ENCODE measurements at regions not wholly inside any gene's neighbourhood (a gene's known extent, or its start where the extent isn't known, plus 50 kb on each side); places are given as distances from the start of the nearest gene placed in this dataset.
"Not testable (repeated sequence)": the region's sequence is repeated elsewhere in the genome, so short reads cannot be mapped to it uniquely, and the experiment has no call there.

DNA sequence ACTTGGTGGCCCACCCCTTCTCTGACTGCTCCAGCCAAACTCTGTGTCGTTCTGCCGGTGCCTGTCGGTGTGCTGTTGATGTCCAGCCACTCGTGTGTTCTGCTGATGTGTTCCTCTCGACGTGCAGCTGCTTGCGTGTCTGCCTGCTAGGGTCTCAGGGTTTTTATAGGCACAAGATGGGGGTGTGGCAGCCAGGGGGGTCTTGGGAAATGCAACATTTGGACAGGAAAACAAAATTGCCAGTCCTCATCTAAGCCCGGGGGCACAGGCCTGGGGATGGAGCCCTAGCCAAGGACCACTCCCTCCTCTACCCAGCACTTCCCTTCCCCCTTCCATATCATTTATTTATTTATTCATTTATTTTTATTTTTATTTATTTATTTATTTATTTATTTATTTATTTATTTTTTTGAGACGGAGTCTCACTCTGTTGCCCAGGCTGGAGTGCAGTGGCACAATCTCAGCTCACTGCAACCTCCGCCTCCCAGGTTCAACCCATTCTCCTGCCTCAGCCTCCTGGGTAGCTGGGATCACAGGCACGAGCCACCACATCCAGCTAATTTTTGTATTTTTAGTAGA, 165.8 kb upstream of the COPS8 start:
- not testable (repeated sequence) for TF ChIP-seq ZNF263 (CRISPR knock-in tag; IDR thresholded peaks at IDR 0.05; ENCODE audit: low read depth); GABPB1 (CRISPR knock-in tag; IDR thresholded peaks at IDR 0.05); ESRRA (CRISPR knock-in tag; IDR thresholded peaks at IDR 0.05; ENCODE audit: borderline replicate concordance); KAT7 (CRISPR knock-in tag; IDR thresholded peaks at IDR 0.05; ENCODE audit: borderline replicate concordance)
- TF ChIP-seq, protein P1, sequence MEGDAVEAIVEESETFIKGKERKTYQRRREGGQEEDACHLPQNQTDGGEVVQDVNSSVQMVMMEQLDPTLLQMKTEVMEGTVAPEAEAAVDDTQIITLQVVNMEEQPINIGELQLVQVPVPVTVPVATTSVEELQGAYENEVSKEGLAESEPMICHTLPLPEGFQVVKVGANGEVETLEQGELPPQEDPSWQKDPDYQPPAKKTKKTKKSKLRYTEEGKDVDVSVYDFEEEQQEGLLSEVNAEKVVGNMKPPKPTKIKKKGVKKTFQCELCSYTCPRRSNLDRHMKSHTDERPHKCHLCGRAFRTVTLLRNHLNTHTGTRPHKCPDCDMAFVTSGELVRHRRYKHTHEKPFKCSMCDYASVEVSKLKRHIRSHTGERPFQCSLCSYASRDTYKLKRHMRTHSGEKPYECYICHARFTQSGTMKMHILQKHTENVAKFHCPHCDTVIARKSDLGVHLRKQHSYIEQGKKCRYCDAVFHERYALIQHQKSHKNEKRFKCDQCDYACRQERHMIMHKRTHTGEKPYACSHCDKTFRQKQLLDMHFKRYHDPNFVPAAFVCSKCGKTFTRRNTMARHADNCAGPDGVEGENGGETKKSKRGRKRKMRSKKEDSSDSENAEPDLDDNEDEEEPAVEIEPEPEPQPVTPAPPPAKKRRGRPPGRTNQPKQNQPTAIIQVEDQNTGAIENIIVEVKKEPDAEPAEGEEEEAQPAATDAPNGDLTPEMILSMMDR (IDR thresholded peaks at IDR 0.05), result not testable (repeated sequence)
- TF ChIP-seq, protein P2, sequence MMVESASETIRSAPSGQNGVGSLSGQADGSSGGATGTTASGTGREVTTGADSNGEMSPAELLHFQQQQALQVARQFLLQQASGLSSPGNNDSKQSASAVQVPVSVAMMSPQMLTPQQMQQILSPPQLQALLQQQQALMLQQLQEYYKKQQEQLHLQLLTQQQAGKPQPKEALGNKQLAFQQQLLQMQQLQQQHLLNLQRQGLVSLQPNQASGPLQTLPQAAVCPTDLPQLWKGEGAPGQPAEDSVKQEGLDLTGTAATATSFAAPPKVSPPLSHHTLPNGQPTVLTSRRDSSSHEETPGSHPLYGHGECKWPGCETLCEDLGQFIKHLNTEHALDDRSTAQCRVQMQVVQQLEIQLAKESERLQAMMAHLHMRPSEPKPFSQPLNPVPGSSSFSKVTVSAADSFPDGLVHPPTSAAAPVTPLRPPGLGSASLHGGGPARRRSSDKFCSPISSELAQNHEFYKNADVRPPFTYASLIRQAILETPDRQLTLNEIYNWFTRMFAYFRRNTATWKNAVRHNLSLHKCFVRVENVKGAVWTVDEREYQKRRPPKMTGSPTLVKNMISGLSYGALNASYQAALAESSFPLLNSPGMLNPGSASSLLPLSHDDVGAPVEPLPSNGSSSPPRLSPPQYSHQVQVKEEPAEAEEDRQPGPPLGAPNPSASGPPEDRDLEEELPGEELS (CRISPR knock-in tag; IDR thresholded peaks at IDR 0.05), result not testable (repeated sequence)
- TF ChIP-seq, protein P3, sequence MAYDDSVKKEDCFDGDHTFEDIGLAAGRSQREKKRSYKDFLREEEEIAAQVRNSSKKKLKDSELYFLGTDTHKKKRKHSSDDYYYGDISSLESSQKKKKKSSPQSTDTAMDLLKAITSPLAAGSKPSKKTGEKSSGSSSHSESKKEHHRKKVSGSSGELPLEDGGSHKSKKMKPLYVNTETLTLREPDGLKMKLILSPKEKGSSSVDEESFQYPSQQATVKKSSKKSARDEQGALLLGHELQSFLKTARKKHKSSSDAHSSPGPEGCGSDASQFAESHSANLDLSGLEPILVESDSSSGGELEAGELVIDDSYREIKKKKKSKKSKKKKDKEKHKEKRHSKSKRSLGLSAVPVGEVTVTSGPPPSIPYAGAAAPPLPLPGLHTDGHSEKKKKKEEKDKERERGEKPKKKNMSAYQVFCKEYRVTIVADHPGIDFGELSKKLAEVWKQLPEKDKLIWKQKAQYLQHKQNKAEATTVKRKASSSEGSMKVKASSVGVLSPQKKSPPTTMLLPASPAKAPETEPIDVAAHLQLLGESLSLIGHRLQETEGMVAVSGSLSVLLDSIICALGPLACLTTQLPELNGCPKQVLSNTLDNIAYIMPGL (CRISPR knock-in tag; IDR thresholded peaks at IDR 0.05), result not testable (repeated sequence)
- TF ChIP-seq, protein P4, sequence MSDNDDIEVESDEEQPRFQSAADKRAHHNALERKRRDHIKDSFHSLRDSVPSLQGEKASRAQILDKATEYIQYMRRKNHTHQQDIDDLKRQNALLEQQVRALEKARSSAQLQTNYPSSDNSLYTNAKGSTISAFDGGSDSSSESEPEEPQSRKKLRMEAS (CRISPR knock-in tag; IDR thresholded peaks at IDR 0.05), result not testable (repeated sequence)
- TF ChIP-seq, protein P5, sequence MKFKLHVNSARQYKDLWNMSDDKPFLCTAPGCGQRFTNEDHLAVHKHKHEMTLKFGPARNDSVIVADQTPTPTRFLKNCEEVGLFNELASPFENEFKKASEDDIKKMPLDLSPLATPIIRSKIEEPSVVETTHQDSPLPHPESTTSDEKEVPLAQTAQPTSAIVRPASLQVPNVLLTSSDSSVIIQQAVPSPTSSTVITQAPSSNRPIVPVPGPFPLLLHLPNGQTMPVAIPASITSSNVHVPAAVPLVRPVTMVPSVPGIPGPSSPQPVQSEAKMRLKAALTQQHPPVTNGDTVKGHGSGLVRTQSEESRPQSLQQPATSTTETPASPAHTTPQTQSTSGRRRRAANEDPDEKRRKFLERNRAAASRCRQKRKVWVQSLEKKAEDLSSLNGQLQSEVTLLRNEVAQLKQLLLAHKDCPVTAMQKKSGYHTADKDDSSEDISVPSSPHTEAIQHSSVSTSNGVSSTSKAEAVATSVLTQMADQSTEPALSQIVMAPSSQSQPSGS (CRISPR knock-in tag; IDR thresholded peaks at IDR 0.05; ENCODE audit: borderline replicate concordance, low read depth), result not testable (repeated sequence)
- TF ChIP-seq, protein P6, sequence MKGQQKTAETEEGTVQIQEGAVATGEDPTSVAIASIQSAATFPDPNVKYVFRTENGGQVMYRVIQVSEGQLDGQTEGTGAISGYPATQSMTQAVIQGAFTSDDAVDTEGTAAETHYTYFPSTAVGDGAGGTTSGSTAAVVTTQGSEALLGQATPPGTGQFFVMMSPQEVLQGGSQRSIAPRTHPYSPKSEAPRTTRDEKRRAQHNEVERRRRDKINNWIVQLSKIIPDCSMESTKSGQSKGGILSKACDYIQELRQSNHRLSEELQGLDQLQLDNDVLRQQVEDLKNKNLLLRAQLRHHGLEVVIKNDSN (CRISPR knock-in tag; IDR thresholded peaks at IDR 0.05), result not testable (repeated sequence)
- TF ChIP-seq, protein P7, sequence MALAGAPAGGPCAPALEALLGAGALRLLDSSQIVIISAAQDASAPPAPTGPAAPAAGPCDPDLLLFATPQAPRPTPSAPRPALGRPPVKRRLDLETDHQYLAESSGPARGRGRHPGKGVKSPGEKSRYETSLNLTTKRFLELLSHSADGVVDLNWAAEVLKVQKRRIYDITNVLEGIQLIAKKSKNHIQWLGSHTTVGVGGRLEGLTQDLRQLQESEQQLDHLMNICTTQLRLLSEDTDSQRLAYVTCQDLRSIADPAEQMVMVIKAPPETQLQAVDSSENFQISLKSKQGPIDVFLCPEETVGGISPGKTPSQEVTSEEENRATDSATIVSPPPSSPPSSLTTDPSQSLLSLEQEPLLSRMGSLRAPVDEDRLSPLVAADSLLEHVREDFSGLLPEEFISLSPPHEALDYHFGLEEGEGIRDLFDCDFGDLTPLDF (CRISPR knock-in tag; IDR thresholded peaks at IDR 0.05), result not testable (repeated sequence)
